ENCODE measurements at regions not wholly inside any gene's neighbourhood (a gene's known extent, or its start where the extent isn't known, plus 50 kb on each side); places are given as distances from the start of the nearest gene placed in this dataset.

- TF ChIP-seq NR3C1 (IDR thresholded peaks at IDR 0.05) (no peak), BHLHE40 (IDR thresholded peaks at IDR 0.05; ENCODE audit: low read depth, low read length) (no peak), MAFK (IDR thresholded peaks at IDR 0.05; ENCODE audit: partially characterized antibody) (peak; percentile 72)
- ChIA-PET POLR2A (no interaction called here), CTCF (no interaction called here)
- no peak overlapping the region for H3K4me2 ChIP-seq
- DNase-seq (ENCODE audit: low read depth in 1 of 2, low spot score in 1 of 2) (no peak), ATAC-seq (no peak), FAIRE-seq (no peak)
- no peak overlapping the region for H3K27ac ChIP-seq
- H3K4me1 ChIP-seq = no peaks in the 10 kb centered on the region
- WGBS (ENCODE audit: missing lambda C conversion rate) = 2% methylated on average over 2 of the region's 2 CpGs
- H3K9me3 ChIP-seq = no peaks in the 10 kb centered on the region
- no peak overlapping the region for H3K4me3 ChIP-seq
Observed at GRCh38 chrX:106281383-106281782, 113.3 kb downstream of the PWWP3B start.

- CTCF ChIA-PET = interaction anchor here (1.0 kb wide), 1 partner anchor 109 kb away, joined by 4 read pairs; no protein-coding TSS in a partner anchor
Observed at GRCh38 chrX:106283841-106284240, 115.7 kb downstream of the PWWP3B start.

GRCh38 chrX:106284431-106285025, 116.4 kb downstream of the PWWP3B start:
- H3K9me3 ChIP-seq = no peaks in the 10 kb centered on the region
- H3K27ac ChIP-seq = no peak overlapping the region
- POLR2A ChIA-PET = no interaction called here
- no peak overlapping the region for H3K4me3 ChIP-seq
- 3% methylated on average over 2 of the region's 2 CpGs for WGBS (ENCODE audit: missing lambda C conversion rate)
- no peak for FAIRE-seq
- no peak for DNase-seq (ENCODE audit: low read depth in 1 of 2, low spot score in 1 of 2)
- TF ChIP-seq EP300 (IDR thresholded peaks at IDR 0.05) (no peak), ATOH8 (CRISPR knock-in tag; IDR thresholded peaks at IDR 0.05; ENCODE audit: low read depth) (no peak), EHF (CRISPR knock-in tag; IDR thresholded peaks at IDR 0.05) (no peak), ZSCAN20 (CRISPR knock-in tag; IDR thresholded peaks at IDR 0.05) (no peak), JUN (IDR thresholded peaks at IDR 0.05) (no peak), KDM5A (IDR thresholded peaks at IDR 0.05) (no peak), PHF8 (IDR thresholded peaks at IDR 0.05; ENCODE audit: borderline replicate concordance, low read depth) (no peak), FOSL2 (IDR thresholded peaks at IDR 0.05) (no peak), FOSL2 (CRISPR knock-in tag; IDR thresholded peaks at IDR 0.05) (no peak), GATA3 (IDR thresholded peaks at IDR 0.05; ENCODE audit: borderline replicate concordance) (no peak), HEYL (CRISPR knock-in tag; IDR thresholded peaks at IDR 0.05) (no peak), NFE2L2 (conservative IDR thresholded peaks at IDR 0.05; ENCODE audit: low read length) (no peak), ZC3H11A (IDR thresholded peaks at IDR 0.05) (no peak), ZFP36 (IDR thresholded peaks at IDR 0.05; ENCODE audit: borderline replicate concordance, partially characterized antibody) (no peak), RCOR1 (IDR thresholded peaks at IDR 0.05; ENCODE audit: low read depth, low read length) (no peak), MAZ (IDR thresholded peaks at IDR 0.05; ENCODE audit: borderline replicate concordance, low read depth, low read length) (no peak), HOXA7 (CRISPR knock-in tag; IDR thresholded peaks at IDR 0.05) (no peak)
- ATAC-seq = no peak
- H3K4me2 ChIP-seq = no peak overlapping the region
- H3K4me1 ChIP-seq = no peaks in the 10 kb centered on the region
- CTCF ChIA-PET = interaction anchor here (1.0 kb wide), 1 partner anchor 110 kb away, joined by 4 read pairs; no protein-coding TSS in a partner anchor

More at GRCh38 chrX:106283841-106284240, 115.7 kb downstream of the PWWP3B start:
- no peak for ATAC-seq
- TF ChIP-seq NFE2L2 (conservative IDR thresholded peaks at IDR 0.05; ENCODE audit: low read length) = no peak
- TF ChIP-seq ZFP36 (IDR thresholded peaks at IDR 0.05; ENCODE audit: borderline replicate concordance, partially characterized antibody) = no peak
- no peak for TF ChIP-seq PBX3 (IDR thresholded peaks at IDR 0.05)
- no peak for TF ChIP-seq USF2 (IDR thresholded peaks at IDR 0.05)
- POLR2A ChIA-PET = no interaction called here
- no peak overlapping the region for H3K4me2 ChIP-seq
- 0% methylated on average over 4 of the region's 4 CpGs for WGBS (ENCODE audit: missing lambda C conversion rate)
- no peak overlapping the region for H3K27ac ChIP-seq
- no peak for DNase-seq (ENCODE audit: low read depth in 1 of 2, low spot score in 1 of 2)
- no peaks in the 10 kb centered on the region for H3K4me1 ChIP-seq
- H3K9me3 ChIP-seq = no peaks in the 10 kb centered on the region
- FAIRE-seq = no peak
- H3K4me3 ChIP-seq = no peak overlapping the region
